ENCODE measurements at regions not wholly inside any gene's neighbourhood (a gene's known extent, or its start where the extent isn't known, plus 50 kb on each side); places are given as distances from the start of the nearest gene placed in this dataset.

- no peak for DNase-seq
Measured at GRCh38 chr21:31501926-31502325, 157.6 kb upstream of the SOD1 start.

GRCh38 chr21:31500982-31501381 lies 156.9 kb upstream of the TIAM1 start:
- no peak for DNase-seq

- DNase-seq: peak in 4 of 51 donors; percentile 4 to 16 (median 10)
Measured at GRCh38 chr21:31500071-31500470, 156.0 kb upstream of the TIAM1 start.

GRCh38 chr21:31498985-31499384 lies 154.9 kb upstream of the TIAM1 start:
- no peak for DNase-seq

GRCh38 chr21:31497914-31498313 lies 153.9 kb upstream of the TIAM1 start:
- DNase-seq: peak in 1 of 51 donors; percentile 5

- DNase-seq: no peak
Measured at GRCh38 chr21:31493350-31493880, 149.4 kb upstream of the TIAM1 start.

GRCh38 chr21:31491617-31492016 lies 147.6 kb upstream of the TIAM1 start:
- DNase-seq: no peak

- no peak for DNase-seq
Measured at GRCh38 chr21:31490443-31490842, 146.4 kb upstream of the TIAM1 start.

- no peak for DNase-seq
Measured at GRCh38 chr21:31489726-31490125, 145.7 kb upstream of the TIAM1 start.

GRCh38 chr21:31489014-31489413 lies 145.0 kb upstream of the TIAM1 start:
- DNase-seq: no peak

GRCh38 chr21:31484219-31484618 lies 140.2 kb upstream of the TIAM1 start:
- no peak for DNase-seq

- no peak for DNase-seq
Measured at GRCh38 chr21:31483146-31483545, 139.1 kb upstream of the TIAM1 start.

GRCh38 chr21:31482460-31482859 lies 138.4 kb upstream of the TIAM1 start:
- DNase-seq: peak in 1 of 51 donors; percentile 16

- DNase-seq: no peak
Measured at GRCh38 chr21:31480228-31480627, 136.2 kb upstream of the TIAM1 start.

- no peak for DNase-seq
Measured at GRCh38 chr21:31479714-31480113, 135.7 kb upstream of the TIAM1 start.

- DNase-seq: no peak
Measured at GRCh38 chr21:31479222-31479621, 135.2 kb upstream of the TIAM1 start.

- peak in 5 of 51 donors; percentile 5 to 60 (median 16) for DNase-seq
Measured at GRCh38 chr21:31476263-31477022, 132.4 kb upstream of the TIAM1 start.

- no peak for DNase-seq
Measured at GRCh38 chr21:31475223-31475622, 131.2 kb upstream of the TIAM1 start.

GRCh38 chr21:31473685-31474345 lies 129.8 kb upstream of the TIAM1 start:
- DNase-seq: peak in 5 of 51 donors; percentile 6 to 28 (median 8)

GRCh38 chr21:31471865-31472264 lies 127.8 kb upstream of the TIAM1 start:
- peak in 1 of 51 donors; percentile 27 for DNase-seq

GRCh38 chr21:31470896-31471694 lies 127.0 kb upstream of the TIAM1 start:
- peak in 12 of 51 donors; percentile 4 to 38 (median 16) for DNase-seq

GRCh38 chr21:31460980-31461379 lies 116.9 kb upstream of the TIAM1 start:
- no peak for DNase-seq

All from hypothalamus (tissue), 51 donors.